ENCODE measurements at regions not wholly inside any gene's neighbourhood (a gene's known extent, or its start where the extent isn't known, plus 50 kb on each side); places are given as distances from the start of the nearest gene placed in this dataset.

DNA sequence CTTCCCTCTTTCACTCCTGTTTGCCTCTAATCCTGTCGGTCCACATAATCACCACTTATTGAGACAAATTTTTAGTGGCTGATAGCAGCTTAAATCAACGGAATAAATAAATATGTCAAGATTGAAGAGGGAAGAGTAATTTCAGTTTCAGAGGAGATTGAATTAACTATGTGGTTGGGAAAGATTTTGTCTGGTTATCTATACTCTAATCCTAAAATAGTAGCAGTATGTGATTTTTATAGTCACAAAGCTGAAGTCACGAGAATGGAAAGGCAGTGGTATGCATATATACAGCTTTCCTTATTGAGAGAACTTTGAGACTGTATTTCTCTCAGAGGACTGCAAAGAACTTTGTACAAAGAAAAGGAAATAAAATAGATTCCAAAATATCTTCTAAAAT lies 493.3 kb downstream of the FAT4 start:
- TF ChIP-seq, protein P1, sequence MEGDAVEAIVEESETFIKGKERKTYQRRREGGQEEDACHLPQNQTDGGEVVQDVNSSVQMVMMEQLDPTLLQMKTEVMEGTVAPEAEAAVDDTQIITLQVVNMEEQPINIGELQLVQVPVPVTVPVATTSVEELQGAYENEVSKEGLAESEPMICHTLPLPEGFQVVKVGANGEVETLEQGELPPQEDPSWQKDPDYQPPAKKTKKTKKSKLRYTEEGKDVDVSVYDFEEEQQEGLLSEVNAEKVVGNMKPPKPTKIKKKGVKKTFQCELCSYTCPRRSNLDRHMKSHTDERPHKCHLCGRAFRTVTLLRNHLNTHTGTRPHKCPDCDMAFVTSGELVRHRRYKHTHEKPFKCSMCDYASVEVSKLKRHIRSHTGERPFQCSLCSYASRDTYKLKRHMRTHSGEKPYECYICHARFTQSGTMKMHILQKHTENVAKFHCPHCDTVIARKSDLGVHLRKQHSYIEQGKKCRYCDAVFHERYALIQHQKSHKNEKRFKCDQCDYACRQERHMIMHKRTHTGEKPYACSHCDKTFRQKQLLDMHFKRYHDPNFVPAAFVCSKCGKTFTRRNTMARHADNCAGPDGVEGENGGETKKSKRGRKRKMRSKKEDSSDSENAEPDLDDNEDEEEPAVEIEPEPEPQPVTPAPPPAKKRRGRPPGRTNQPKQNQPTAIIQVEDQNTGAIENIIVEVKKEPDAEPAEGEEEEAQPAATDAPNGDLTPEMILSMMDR (IDR thresholded peaks at IDR 0.05), result no peak
- TF ChIP-seq POLR2A (IDR thresholded peaks at IDR 0.05), result no peak
- no peak for TF ChIP-seq POLR2AphosphoS5 (IDR thresholded peaks at IDR 0.05)
- TF ChIP-seq EP300 (IDR thresholded peaks at IDR 0.05), result no peak
